ENCODE measurements at regions not wholly inside any gene's neighbourhood (a gene's known extent, or its start where the extent isn't known, plus 50 kb on each side); places are given as distances from the start of the nearest gene placed in this dataset.

GRCh38 chr9:129362287-129363000 lies 184.4 kb upstream of the IER5L start:
- no peak for DNase-seq
- Histone ChIP-seq H3K4me1 (ENCODE audit: insufficient read depth, low read length) (no peaks in the 10 kb centered on the region), H3K27ac (ENCODE audit: low read depth in 1 of 2, low read length in 2 of 2) (no peak overlapping the region), H3K36me3 (ENCODE audit: insufficient read depth, low read length) (no peaks in the 10 kb centered on the region), H3K4me3 (ENCODE audit: low read length) (no peak overlapping the region), H3K9me3 (ENCODE audit: control insufficient read depth in 1 of 2, insufficient read depth in 1 of 2, low read length in 2 of 2) (no peaks in the 10 kb centered on the region), H3K27me3 (ENCODE audit: control insufficient read depth in 1 of 2, insufficient read depth in 2 of 2, low read length in 2 of 2) (no peaks in the 10 kb centered on the region)
- no peak for TF ChIP-seq CTCF (IDR thresholded peaks at IDR 0.05)
- ChIA-PET POLR2A (no interaction called here), CTCF (no interaction called here)
- no peak for ATAC-seq (ENCODE audit: poor library complexity)
- no peak overlapping the region for H3K4me3 Mint-ChIP-seq
- H3K9me3 Mint-ChIP-seq, result no peaks in the 10 kb centered on the region
- H3K27me3 Mint-ChIP-seq, result peaks cover 9% of the 10 kb centered on the region
- H3K4me1 Mint-ChIP-seq (ENCODE audit: low read depth), result no peaks in the 10 kb centered on the region
- intact Hi-C loops (cut with DNase I, micrococcal nuclease), result no loop called here
- H3K36me3 Mint-ChIP-seq (ENCODE audit: low read depth), result no peaks in the 10 kb centered on the region
- H3K27ac Mint-ChIP-seq, result no peak overlapping the region

- H3K27me3 Mint-ChIP-seq, result peaks cover 9% of the 10 kb centered on the region
- Histone ChIP-seq H3K36me3 (ENCODE audit: insufficient read depth, low read length) (no peaks in the 10 kb centered on the region), H3K4me1 (ENCODE audit: insufficient read depth, low read length) (no peaks in the 10 kb centered on the region), H3K27ac (ENCODE audit: low read depth in 1 of 2, low read length in 2 of 2) (no peak overlapping the region), H3K4me3 (ENCODE audit: low read length) (no peak overlapping the region), H3K9me3 (ENCODE audit: control insufficient read depth in 1 of 2, insufficient read depth in 1 of 2, low read length in 2 of 2) (peaks cover 0 to 3% of the 10 kb centered on the region in 2 experiments), H3K27me3 (ENCODE audit: control insufficient read depth in 1 of 2, insufficient read depth in 2 of 2, low read length in 2 of 2) (no peaks in the 10 kb centered on the region)
- H3K4me3 Mint-ChIP-seq, result no peak overlapping the region
- no peak for ATAC-seq (ENCODE audit: poor library complexity)
- H3K9me3 Mint-ChIP-seq, result no peaks in the 10 kb centered on the region
- no peaks in the 10 kb centered on the region for H3K4me1 Mint-ChIP-seq (ENCODE audit: low read depth)
- H3K36me3 Mint-ChIP-seq (ENCODE audit: low read depth), result no peaks in the 10 kb centered on the region
- no peak overlapping the region for H3K27ac Mint-ChIP-seq
- ChIA-PET POLR2A (no interaction called here), CTCF (interaction anchor here (0.6 kb wide), 1 partner anchor 218 kb away, joined by 3 read pairs; no protein-coding TSS in a partner anchor)
- DNase-seq, result no peak
- TF ChIP-seq CTCF (IDR thresholded peaks at IDR 0.05), result no peak
- intact Hi-C loops (cut with DNase I, micrococcal nuclease), result no loop called here
These were observed 183.1 kb upstream of the IER5L start for GRCh38 chr9:129361196-129361595.

- no peaks in the 10 kb centered on the region for H3K9me3 Mint-ChIP-seq
- ATAC-seq (ENCODE audit: poor library complexity) (no peak), DNase-seq (no peak)
- no peaks in the 10 kb centered on the region for H3K36me3 Mint-ChIP-seq (ENCODE audit: low read depth)
- H3K27ac Mint-ChIP-seq, result no peak overlapping the region
- no peak for TF ChIP-seq CTCF (IDR thresholded peaks at IDR 0.05)
- no peak overlapping the region for H3K4me3 Mint-ChIP-seq
- ChIA-PET CTCF (no interaction called here), POLR2A (interaction anchor here (0.6 kb wide), 1 partner anchor 184 kb away, joined by 3 read pairs; no protein-coding TSS in a partner anchor)
- Histone ChIP-seq H3K27ac (ENCODE audit: low read depth in 1 of 2, low read length in 2 of 2) (no peak overlapping the region), H3K4me3 (ENCODE audit: low read length) (no peak overlapping the region), H3K36me3 (ENCODE audit: insufficient read depth, low read length) (no peaks in the 10 kb centered on the region), H3K27me3 (ENCODE audit: control insufficient read depth in 1 of 2, insufficient read depth in 2 of 2, low read length in 2 of 2) (no peaks in the 10 kb centered on the region), H3K9me3 (ENCODE audit: control insufficient read depth in 1 of 2, insufficient read depth in 1 of 2, low read length in 2 of 2) (peaks cover 5 to 14% of the 10 kb centered on the region in 2 experiments), H3K4me1 (ENCODE audit: insufficient read depth, low read length) (no peaks in the 10 kb centered on the region)
- intact Hi-C loops (cut with DNase I, micrococcal nuclease), result no loop called here
- H3K4me1 Mint-ChIP-seq (ENCODE audit: low read depth), result no peaks in the 10 kb centered on the region
- peaks cover 9% of the 10 kb centered on the region for H3K27me3 Mint-ChIP-seq
These were observed 182.0 kb upstream of the IER5L start for GRCh38 chr9:129359916-129360536.

All from CD4-positive, alpha-beta T cell (primary cell).